Stimulated activated naive B cell treated with anti-CD40 and anti-IgM and Interleukin-4, amounts not matched to agents 10 μg/mL and 1 μg/mL and 100 μg/mL, for 72 hours (primary cell): ENCODE measurements at regions not wholly inside any gene's neighbourhood (a gene's known extent, or its start where the extent isn't known, plus 50 kb on each side); places are given as distances from the start of the nearest gene placed in this dataset.

Experiments used
- ATAC-seq, 2 donors: fragments of 150-1000 bp; cut with Tn5 transposase; replicated peaks; 2 replicates each; pipeline ENCODE4 v1.10.0; 2021; ENCODE audit warnings: moderate library complexity in 1 of 2
- DNase-seq: peaks from one replicate; pipeline ENCODE4 v3.0.0; 2021
- H3K27ac Mint-ChIP-seq: one replicate; pipeline ENCODE4 v1.8.0; 2022; ENCODE audit warnings: mild to moderate bottlenecking, mixed read lengths
- H3K27me3 Mint-ChIP-seq, 2 donors: one replicate each; pipeline ENCODE4 v1.8.0; 2022; ENCODE audit warnings: mixed read lengths in 2 of 2
- H3K36me3 Mint-ChIP-seq, 2 donors: one replicate each; pipeline ENCODE4 v1.8.0; 2022; ENCODE audit warnings: mixed read lengths in 2 of 2, mild to moderate bottlenecking in 1 of 2
- H3K4me1 Mint-ChIP-seq, 2 donors: one replicate each; pipeline ENCODE4 v1.8.0; 2022; ENCODE audit warnings: mixed read lengths in 2 of 2, mild to moderate bottlenecking in 1 of 2
- H3K4me3 Mint-ChIP-seq, 2 donors: one replicate each; pipeline ENCODE4 v1.8.0; 2022; ENCODE audit warnings: mild to moderate bottlenecking in 2 of 2, mixed read lengths in 2 of 2, moderate library complexity in 1 of 2
- H3K9me3 Mint-ChIP-seq, 2 donors: one replicate each; pipeline ENCODE4 v1.8.0; 2022; ENCODE audit warnings: mixed read lengths in 2 of 2, mild to moderate bottlenecking in 1 of 2

DNA sequence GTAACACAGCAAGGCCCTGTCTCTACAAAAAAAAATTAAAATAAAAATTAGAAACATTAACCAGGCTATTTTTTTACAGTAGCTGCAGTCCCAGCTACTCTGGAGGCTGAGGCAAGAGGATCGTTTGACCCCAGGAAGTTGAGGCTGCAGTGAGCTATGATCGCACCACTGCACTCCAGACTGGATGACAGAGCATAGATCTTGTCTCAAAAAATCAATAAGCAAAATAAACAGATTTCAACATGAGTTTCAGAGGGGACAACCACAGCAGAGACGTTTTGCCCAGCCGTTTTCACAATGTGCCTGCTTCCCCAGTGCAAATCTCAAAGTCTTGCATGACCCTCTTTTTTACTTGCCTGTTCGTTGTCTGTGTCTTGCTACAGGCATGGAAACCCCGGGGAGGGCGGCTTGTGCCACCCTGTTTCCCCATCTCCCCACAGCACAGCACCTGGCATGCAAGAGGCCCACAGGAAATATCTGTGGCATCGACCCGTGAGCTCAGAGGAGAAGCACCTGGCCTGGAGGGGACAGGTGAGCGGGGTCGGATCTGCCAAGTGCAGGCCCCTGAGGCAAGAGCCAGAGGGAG lies 222.0 kb upstream of the ZNF507 start:
- DNase-seq (no peak), ATAC-seq (no peak)
- H3K27me3 Mint-ChIP-seq: peaks cover 0 to 3% of the 10 kb centered on the region in 2 donors
- no peaks in the 10 kb centered on the region for H3K4me1 Mint-ChIP-seq
- H3K36me3 Mint-ChIP-seq: no peaks in the 10 kb centered on the region
- no peak overlapping the region for H3K27ac Mint-ChIP-seq
- H3K9me3 Mint-ChIP-seq: peaks cover 5 to 7% of the 10 kb centered on the region in 2 donors
- H3K4me3 Mint-ChIP-seq: no peak overlapping the region

DNA sequence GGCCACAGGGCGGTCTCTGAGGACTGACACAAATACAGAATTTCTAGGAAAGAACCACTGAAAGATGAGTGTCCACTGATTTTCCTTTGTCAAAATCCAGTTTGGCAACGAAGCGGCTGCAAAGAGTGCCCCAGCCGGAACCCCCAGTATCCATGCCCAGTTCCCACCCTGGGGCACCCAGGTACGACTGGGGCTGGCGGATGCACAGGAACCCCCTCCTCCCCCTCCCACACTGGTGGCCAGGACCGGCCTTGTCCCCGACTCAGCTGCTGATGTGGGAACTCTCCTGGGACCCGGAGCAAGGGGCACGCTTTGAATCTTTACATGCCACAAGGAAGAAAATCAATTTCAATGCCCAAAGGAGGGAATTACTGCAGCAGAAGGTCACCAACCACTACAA lies 220.8 kb upstream of the ZNF507 start:
- ATAC-seq (no peak), DNase-seq (no peak)
- H3K4me1 Mint-ChIP-seq: no peaks in the 10 kb centered on the region
- H3K4me3 Mint-ChIP-seq: no peak overlapping the region
- peaks cover 0 to 3% of the 10 kb centered on the region in 2 donors for H3K27me3 Mint-ChIP-seq
- peaks cover 4 to 5% of the 10 kb centered on the region in 2 donors for H3K9me3 Mint-ChIP-seq
- no peak overlapping the region for H3K27ac Mint-ChIP-seq
- H3K36me3 Mint-ChIP-seq: no peaks in the 10 kb centered on the region

DNA sequence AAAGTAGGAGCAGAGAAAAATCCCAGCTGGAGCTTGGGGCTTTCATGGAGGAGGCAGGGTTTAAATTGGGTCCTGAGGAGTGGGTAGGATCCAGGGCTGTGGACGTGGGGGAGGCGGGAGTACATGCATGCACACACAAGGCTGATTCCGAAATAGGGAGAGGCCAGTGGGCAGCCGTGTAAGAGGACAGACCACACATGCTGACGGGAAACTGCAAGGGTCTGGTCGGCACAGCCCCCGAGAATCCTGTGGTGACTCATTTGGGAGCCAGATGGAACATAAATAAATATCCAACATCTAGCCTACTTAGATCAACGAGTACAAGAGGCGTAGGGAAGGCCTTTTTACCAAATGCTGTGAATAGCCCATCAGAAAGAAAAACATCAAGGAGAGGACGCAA lies 216.3 kb upstream of the ZNF507 start:
- no peak overlapping the region for H3K27ac Mint-ChIP-seq
- no peak for ATAC-seq
- H3K36me3 Mint-ChIP-seq: no peaks in the 10 kb centered on the region
- H3K9me3 Mint-ChIP-seq: peaks cover 0 to 1% of the 10 kb centered on the region in 2 donors
- H3K27me3 Mint-ChIP-seq: peaks cover 0 to 3% of the 10 kb centered on the region in 2 donors
- no peak for DNase-seq
- H3K4me3 Mint-ChIP-seq: no peak overlapping the region
- H3K4me1 Mint-ChIP-seq: no peaks in the 10 kb centered on the region

DNA sequence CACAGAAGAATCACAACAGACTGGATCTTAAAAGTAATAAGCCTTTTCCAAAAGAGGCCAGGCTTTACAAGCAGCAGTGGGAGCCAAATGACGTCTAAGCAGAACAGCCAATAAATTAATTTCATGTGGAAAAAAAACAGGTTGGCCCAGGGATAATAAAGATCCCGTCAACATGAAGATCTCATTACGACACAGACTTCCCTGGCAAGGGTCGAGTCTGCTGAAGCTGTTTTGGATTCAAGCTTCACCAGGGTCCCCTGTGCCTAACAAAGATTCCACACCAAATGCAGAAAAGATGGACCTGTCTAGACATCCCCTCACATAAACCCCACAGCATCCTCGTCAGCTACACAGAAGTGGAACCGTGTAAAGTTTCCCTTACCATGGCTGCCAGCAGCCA lies 215.1 kb upstream of the ZNF507 start:
- Mint-ChIP-seq H3K9me3 (peaks cover 0 to 1% of the 10 kb centered on the region in 2 donors), H3K27me3 (peaks cover 0 to 3% of the 10 kb centered on the region in 2 donors), H3K4me1 (no peaks in the 10 kb centered on the region), H3K36me3 (no peaks in the 10 kb centered on the region), H3K27ac (no peak overlapping the region), H3K4me3 (no peak overlapping the region)
- DNase-seq (no peak), ATAC-seq (no peak)

DNA sequence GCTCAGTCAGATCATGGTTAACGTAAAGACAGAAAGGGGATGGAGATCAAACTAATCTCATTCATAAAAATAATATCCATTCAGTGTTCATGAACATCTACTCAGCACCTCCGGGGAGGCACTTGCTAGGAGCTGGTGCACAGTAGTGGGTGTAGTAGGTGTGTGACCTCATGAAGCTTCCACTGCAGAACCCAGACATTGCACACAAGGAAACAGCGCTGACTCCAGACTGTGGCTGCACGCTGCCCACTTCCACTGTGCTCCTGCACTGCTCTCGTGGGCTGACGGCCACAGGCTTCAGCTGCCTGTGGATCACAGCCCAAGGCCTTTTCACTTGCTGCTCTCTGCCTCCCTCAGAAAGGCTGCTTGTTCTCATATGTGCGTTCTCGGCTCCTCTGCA lies 214.4 kb upstream of the ZNF507 start:
- no peaks in the 10 kb centered on the region for H3K36me3 Mint-ChIP-seq
- no peaks in the 10 kb centered on the region for H3K4me1 Mint-ChIP-seq
- no peak overlapping the region for H3K27ac Mint-ChIP-seq

DNA sequence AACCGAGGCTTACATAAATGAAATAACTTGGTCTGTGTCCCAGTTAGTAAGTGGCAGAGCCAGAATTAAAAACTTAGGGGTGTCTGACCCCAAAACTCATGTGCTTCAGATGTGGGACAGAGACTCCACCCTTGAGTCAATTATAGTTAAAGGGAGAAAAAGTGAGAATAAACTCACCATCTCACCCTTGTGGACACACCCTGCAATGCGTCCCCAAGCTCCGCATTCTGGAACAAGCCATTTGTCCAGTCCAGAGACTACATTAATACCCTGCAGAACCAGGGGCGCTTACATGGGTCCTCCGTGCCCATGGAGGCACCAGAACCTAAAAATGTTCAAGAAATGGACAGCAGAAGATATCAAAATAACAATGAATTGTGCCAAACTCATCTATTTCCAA lies 207.0 kb upstream of the ZNF507 start:
- no peak overlapping the region for H3K27ac Mint-ChIP-seq
- H3K27me3 Mint-ChIP-seq: no peaks in the 10 kb centered on the region
- H3K36me3 Mint-ChIP-seq: no peaks in the 10 kb centered on the region
- no peaks in the 10 kb centered on the region for H3K4me1 Mint-ChIP-seq
- no peak overlapping the region for H3K4me3 Mint-ChIP-seq
- H3K9me3 Mint-ChIP-seq: peaks cover 0 to under 1% of the 10 kb centered on the region in 2 donors
- DNase-seq (no peak), ATAC-seq (no peak)

More for the DNA sequence above, 214.4 kb upstream of the ZNF507 start:
- ATAC-seq (no peak), DNase-seq (no peak)
- H3K27me3 Mint-ChIP-seq: peaks cover 0 to 3% of the 10 kb centered on the region in 2 donors
- no peak overlapping the region for H3K4me3 Mint-ChIP-seq
- H3K9me3 Mint-ChIP-seq: peaks cover 0 to 1% of the 10 kb centered on the region in 2 donors

DNA sequence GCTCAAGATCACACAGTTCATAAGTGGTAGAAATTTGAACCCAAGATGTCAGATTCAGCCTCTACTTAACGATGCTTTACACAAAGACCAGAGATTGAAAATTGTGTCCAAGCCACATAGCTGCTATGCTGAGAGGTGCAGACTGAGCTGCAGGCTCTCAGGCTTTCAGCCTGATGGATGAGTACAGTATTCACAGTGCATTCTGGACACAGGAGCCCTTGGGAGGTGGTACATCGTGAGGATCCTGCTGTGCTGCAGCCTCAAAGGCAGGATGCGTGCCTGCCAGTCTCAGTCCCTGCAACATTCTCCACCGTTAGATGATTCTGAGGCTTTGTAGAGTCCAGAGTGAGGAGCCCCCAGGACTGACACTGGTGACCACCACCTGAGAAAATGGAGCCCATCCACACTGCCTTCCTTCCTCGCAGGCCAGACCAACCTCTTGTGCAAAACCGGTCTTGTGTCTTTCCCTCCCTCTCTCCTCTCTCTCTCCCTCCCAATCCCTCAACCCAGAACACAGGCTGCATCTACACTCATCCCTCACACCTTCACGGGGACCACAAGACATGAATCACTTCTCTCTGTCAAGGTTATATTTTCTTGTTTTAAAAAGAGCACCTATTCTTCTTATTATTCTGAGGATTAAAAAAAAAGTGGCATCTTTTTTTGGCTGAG lies 203.4 kb upstream of the ZNF507 start:
- Mint-ChIP-seq H3K4me3 (no peak overlapping the region), H3K27me3 (no peaks in the 10 kb centered on the region), H3K36me3 (peaks cover 2 to 4% of the 10 kb centered on the region in 2 donors), H3K9me3 (peaks cover 16 to 17% of the 10 kb centered on the region in 2 donors), H3K4me1 (no peaks in the 10 kb centered on the region), H3K27ac (no peak overlapping the region)
- DNase-seq (no peak), ATAC-seq (no peak)

DNA sequence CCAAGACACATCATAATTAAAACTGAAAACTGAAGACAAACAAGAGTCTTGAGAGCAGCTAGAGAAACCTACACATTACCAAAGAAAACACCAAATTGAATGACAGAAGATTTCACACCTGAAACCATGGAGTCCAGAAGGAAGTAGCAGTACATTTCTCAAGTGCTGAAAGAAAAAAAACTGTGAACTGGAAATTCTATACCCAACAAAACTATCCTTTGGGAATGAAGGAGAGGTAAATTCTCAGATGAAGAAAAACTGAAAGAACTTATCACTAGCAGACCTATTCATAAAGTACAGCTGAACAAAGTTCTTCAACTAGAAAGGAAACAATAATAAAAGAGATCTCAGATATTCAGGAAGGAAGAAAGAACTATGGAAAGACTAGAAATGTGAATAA lies 198.7 kb upstream of the ZNF507 start:
- no peak for DNase-seq
- H3K9me3 Mint-ChIP-seq: peaks cover 25 to 29% of the 10 kb centered on the region in 2 donors
- H3K36me3 Mint-ChIP-seq: peaks cover 2 to 4% of the 10 kb centered on the region in 2 donors
- H3K27ac Mint-ChIP-seq: no peak overlapping the region
- no peaks in the 10 kb centered on the region for H3K4me1 Mint-ChIP-seq
- H3K4me3 Mint-ChIP-seq: no peak overlapping the region
- ATAC-seq: no peak
- no peaks in the 10 kb centered on the region for H3K27me3 Mint-ChIP-seq

DNA sequence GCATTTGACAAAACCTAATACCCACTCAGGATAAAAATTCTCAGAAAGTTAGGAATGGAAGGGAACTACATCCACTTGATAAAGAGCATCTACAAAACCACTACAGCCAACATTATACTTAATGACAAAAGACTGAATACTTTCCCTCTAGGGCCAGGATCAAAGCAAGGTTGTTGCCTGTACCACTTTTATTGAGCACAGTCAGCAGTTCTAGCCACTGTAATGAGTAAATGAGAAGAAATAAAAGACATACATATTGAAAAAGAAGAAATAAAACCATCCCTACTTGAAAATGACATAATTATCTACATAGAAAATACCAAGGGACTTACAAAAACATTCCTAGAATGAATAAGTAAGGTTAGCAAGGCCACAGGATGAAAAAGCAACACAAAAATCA lies 194.8 kb upstream of the ZNF507 start:
- ATAC-seq (no peak), DNase-seq (no peak)
- Mint-ChIP-seq H3K27ac (no peak overlapping the region), H3K4me3 (no peak overlapping the region), H3K9me3 (peaks cover 23 to 24% of the 10 kb centered on the region in 2 donors), H3K27me3 (no peaks in the 10 kb centered on the region), H3K36me3 (peaks cover 2 to 4% of the 10 kb centered on the region in 2 donors), H3K4me1 (no peaks in the 10 kb centered on the region)

DNA sequence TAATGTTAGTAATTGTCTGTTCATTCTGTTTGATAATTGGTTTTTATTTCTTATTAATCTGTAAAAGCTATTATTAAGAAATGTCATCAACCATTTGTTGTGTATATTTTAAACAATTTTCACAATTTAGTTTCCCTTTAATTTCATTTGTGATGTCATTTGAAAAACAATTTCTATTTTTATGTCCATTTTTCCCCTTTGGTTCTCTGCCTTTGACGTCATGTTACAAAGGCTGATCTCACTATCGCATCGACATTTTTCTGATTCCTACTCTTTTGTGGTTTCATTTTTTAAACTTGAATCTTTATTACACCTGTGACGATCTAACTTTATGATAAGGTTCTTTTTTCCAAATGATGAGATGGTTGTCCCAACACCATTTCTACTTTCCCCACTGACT lies 191.0 kb upstream of the ZNF507 start:
- Mint-ChIP-seq H3K27ac (no peak overlapping the region), H3K4me3 (no peak overlapping the region), H3K36me3 (no peaks in the 10 kb centered on the region), H3K27me3 (no peaks in the 10 kb centered on the region), H3K9me3 (peaks cover 6 to 8% of the 10 kb centered on the region in 2 donors), H3K4me1 (no peaks in the 10 kb centered on the region)
- DNase-seq: no peak
- no peak for ATAC-seq

DNA sequence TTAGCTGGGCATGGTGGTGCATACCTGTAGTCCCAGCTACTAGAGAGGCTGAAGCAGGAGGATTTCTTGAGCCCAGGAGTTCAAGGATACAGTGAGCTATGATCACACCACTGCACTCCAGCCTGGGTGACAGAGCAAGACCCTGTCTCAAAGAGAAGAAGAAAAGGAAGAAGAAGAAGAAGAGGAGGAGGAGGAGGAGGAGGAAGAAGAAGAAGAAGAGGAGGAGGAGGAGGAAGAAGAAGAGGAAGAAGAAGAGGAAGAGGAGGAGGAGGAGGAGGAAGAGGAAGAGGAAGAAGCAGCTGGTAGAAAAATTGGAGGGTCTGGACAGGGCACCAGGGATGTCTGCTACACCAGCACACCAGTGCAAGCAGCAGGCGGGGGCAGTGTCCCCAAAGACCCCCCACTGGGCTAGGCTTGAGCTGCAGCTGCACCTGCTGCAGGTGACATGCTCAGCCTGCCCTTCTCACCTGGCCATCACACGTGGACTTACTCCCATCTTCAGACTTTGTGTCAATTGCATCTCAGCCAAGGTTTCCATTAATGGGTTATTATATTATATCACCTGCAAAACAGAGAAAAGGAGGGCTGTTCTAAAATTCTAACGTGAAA lies 180.9 kb upstream of the ZNF507 start:
- H3K36me3 Mint-ChIP-seq: no peaks in the 10 kb centered on the region
- peaks cover 11 to 16% of the 10 kb centered on the region in 2 donors for H3K27me3 Mint-ChIP-seq
- no peaks in the 10 kb centered on the region for H3K4me1 Mint-ChIP-seq
- peaks cover 4 to 6% of the 10 kb centered on the region in 2 donors for H3K9me3 Mint-ChIP-seq
- ATAC-seq (no peak), DNase-seq (no peak)
- H3K4me3 Mint-ChIP-seq: no peak overlapping the region
- no peak overlapping the region for H3K27ac Mint-ChIP-seq

DNA sequence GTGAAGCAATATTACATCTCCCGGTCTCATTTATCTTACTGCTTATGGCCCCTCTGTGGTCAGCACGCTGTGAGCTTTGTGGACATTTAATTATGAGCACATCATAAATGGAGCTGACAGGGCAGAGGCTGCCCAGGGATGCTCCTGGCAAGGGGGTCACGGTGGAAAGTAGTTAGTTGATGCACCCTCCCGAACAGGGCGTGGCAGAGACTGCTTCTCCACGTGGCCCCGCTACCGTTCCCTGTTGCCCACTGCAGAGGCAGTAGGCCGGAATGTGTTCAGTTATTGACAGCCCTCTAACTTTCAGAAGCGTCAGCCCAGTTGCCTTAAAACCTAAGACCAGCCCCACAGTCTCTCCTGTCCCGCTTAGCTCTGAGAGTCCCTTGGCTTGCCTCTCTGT lies 180.3 kb upstream of the ZNF507 start:
- Mint-ChIP-seq H3K9me3 (peaks cover 3 to 4% of the 10 kb centered on the region in 2 donors), H3K27ac (no peak overlapping the region), H3K4me1 (no peaks in the 10 kb centered on the region), H3K27me3 (peaks cover 11 to 17% of the 10 kb centered on the region in 2 donors), H3K36me3 (no peaks in the 10 kb centered on the region), H3K4me3 (no peak overlapping the region)
- DNase-seq: no peak
- no peak for ATAC-seq

DNA sequence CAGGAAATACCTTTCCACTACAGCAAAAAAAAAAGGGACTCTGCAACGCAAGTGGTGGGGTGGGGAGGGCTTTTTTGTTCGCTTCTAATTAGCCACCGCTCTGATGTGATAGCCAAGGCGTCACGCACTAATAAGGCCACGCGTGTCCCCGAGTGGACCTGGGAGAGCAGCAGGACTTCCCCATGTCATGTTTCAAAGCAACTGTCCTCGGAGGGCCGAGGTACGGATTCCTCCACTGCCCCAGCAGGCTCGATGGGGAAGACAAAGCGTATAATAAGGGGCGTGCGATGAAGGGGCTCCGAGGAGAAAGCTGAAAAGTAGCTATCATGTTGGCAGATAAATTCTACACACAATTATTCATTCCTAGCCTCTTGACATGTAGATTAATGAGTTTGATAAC lies 179.7 kb upstream of the ZNF507 start:
- ATAC-seq: no peak
- Mint-ChIP-seq H3K27me3 (peaks cover 11 to 19% of the 10 kb centered on the region in 2 donors), H3K4me3 (no peak overlapping the region), H3K27ac (no peak overlapping the region), H3K36me3 (no peaks in the 10 kb centered on the region), H3K9me3 (peaks cover 3 to 4% of the 10 kb centered on the region in 2 donors), H3K4me1 (no peaks in the 10 kb centered on the region)
- DNase-seq: no peak

DNA sequence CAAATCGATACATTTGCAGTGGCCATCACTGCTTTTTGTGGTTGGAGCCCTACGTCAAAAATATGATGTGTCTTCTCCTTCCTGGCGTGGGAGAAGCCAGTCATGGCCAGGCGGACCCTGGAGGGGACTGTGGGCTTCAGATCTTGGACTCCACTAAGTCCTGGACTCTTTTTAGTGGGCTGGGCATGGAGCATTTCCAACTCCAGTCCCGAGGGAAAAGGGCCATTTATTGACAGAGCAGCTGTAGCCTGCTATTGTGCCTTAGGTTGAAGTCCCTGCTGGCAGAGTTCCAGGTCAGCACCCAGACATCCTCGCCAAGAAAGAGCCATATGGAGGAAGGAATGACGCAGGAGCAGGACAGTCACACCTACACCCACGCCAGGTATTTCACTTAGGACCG lies 179.2 kb upstream of the ZNF507 start:
- Mint-ChIP-seq H3K36me3 (no peaks in the 10 kb centered on the region), H3K27me3 (peaks cover 11 to 19% of the 10 kb centered on the region in 2 donors), H3K4me3 (no peak overlapping the region), H3K4me1 (no peaks in the 10 kb centered on the region), H3K27ac (no peak overlapping the region), H3K9me3 (peaks cover 1 to 4% of the 10 kb centered on the region in 2 donors)
- no peak for DNase-seq
- no peak for ATAC-seq

DNA sequence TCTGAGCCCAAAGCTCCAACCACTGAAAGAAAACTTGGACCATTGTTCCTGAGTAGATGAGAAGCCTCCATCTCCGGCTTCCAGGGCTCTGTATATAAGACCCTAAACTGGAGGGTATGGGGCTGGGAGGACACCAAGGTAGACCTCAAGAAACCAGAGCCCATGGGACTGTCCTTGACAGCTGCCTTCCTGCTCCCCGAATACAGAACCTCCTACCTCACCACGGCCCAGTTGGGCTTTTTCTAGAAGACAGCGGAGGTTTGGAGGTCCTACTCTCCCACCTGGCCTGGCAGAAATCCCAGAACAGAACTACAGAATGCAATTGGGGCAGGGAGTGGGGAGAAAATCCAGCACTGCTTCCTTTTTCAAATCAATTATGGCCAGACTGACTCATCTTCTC lies 177.3 kb upstream of the ZNF507 start:
- Mint-ChIP-seq H3K27me3 (peaks cover 11 to 15% of the 10 kb centered on the region in 2 donors), H3K4me3 (no peak overlapping the region), H3K36me3 (no peaks in the 10 kb centered on the region), H3K27ac (no peak overlapping the region), H3K4me1 (no peaks in the 10 kb centered on the region), H3K9me3 (peaks cover under 1 to 1% of the 10 kb centered on the region in 2 donors)
- no peak for ATAC-seq
- DNase-seq: no peak
